GM18505 (cell line): ENCODE measurements at regions not wholly inside any gene's neighbourhood (a gene's known extent, or its start where the extent isn't known, plus 50 kb on each side); places are given as distances from the start of the nearest gene placed in this dataset.

ENCODE experiments used
- ATAC-seq: cut with Tn5 transposase; IDR thresholded peaks from one replicate; pipeline ENCODE4 v1.9.1; 2021; ENCODE audit not compliant: unreplicated experiment
- POLR2A ChIP-seq: IDR thresholded peaks from 4 replicates; pipeline ENCODE4 v1.6.1; 2011; ENCODE audit warnings: borderline replicate concordance; ENCODE audit not compliant: insufficient read depth, insufficient read length; ENCODE audit errors: extremely low read depth

GRCh38 chr6:54020334-54020733, 90.9 kb upstream of the MLIP start:
- no peak for ATAC-seq
- no peak for TF ChIP-seq POLR2A

- no peak for ATAC-seq
- TF ChIP-seq POLR2A = no peak
Observed at GRCh38 chr6:54026652-54027400, 84.4 kb upstream of the MLIP start.

GRCh38 chr6:54028170-54028569, 83.1 kb upstream of the MLIP start:
- no peak for TF ChIP-seq POLR2A
- ATAC-seq = no peak

GRCh38 chr6:54029187-54029586, 82.1 kb upstream of the MLIP start:
- no peak for TF ChIP-seq POLR2A
- ATAC-seq = no peak

GRCh38 chr6:54031169-54031568, 80.1 kb upstream of the MLIP start:
- no peak for ATAC-seq
- no peak for TF ChIP-seq POLR2A

GRCh38 chr6:54037277-54037779, 73.9 kb upstream of the MLIP start:
- ATAC-seq = no peak
- TF ChIP-seq POLR2A = no peak

GRCh38 chr6:54040545-54040944, 70.7 kb upstream of the MLIP start:
- no peak for ATAC-seq
- TF ChIP-seq POLR2A = no peak

GRCh38 chr6:54041239-54041638, 70.0 kb upstream of the MLIP start:
- TF ChIP-seq POLR2A = no peak

GRCh38 chr6:54043360-54043759, 67.9 kb upstream of the MLIP start:
- TF ChIP-seq POLR2A = no peak
- ATAC-seq = no peak

More at GRCh38 chr6:54041239-54041638, 70.0 kb upstream of the MLIP start:
- ATAC-seq = no peak

GRCh38 chr6:54044059-54044458, 67.2 kb upstream of the MLIP start:
- ATAC-seq = no peak
- no peak for TF ChIP-seq POLR2A

GRCh38 chr6:54048782-54049181, 62.5 kb upstream of the MLIP start:
- no peak for ATAC-seq
- no peak for TF ChIP-seq POLR2A

- no peak for TF ChIP-seq POLR2A
- ATAC-seq = no peak
Observed at GRCh38 chr6:54050750-54051149, 60.5 kb upstream of the MLIP start.

GRCh38 chr6:54053881-54054391, 57.3 kb upstream of the MLIP start:
- no peak for ATAC-seq
- no peak for TF ChIP-seq POLR2A

- no peak for TF ChIP-seq POLR2A
- ATAC-seq = no peak
Observed at GRCh38 chr6:54056105-54056504, 55.1 kb upstream of the MLIP start.

GRCh38 chr6:54057058-54057457, 54.2 kb upstream of the MLIP start:
- TF ChIP-seq POLR2A = no peak
- ATAC-seq = no peak

- no peak for TF ChIP-seq POLR2A
- ATAC-seq = no peak
Observed at GRCh38 chr6:54058236-54058635, 53.0 kb upstream of the MLIP start.
